ENCODE measurements at regions not wholly inside any gene's neighbourhood (a gene's known extent, or its start where the extent isn't known, plus 50 kb on each side); places are given as distances from the start of the nearest gene placed in this dataset.

DNA sequence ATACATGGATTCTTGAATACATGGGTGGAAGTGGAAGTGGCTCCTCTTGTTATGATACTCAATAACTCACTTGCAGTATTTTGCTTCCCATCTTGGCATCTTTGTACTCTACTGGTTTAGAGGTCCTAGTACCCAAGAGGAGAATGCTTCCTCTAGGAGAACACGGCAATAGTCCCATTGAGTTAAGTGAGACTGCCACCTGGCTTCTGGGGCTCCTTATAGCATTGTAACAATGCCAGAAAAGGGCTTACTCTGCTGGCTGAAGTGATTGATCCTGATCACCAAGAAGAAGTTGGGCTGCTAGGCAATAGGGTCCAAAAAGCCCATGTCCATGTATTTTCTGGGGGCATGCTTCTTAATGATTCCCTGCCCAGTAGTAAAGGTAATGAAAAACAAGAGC lies 627.6 kb upstream of the SGCD start:
- no peak for TF ChIP-seq EMX1 (CRISPR knock-in tag; IDR thresholded peaks at IDR 0.05)
- no peak for TF ChIP-seq MYBL2 (CRISPR knock-in tag; IDR thresholded peaks at IDR 0.05)
- TF ChIP-seq PRRX2 (CRISPR knock-in tag; IDR thresholded peaks at IDR 0.05), result no peak
- no peak for TF ChIP-seq JUN (CRISPR knock-in tag; IDR thresholded peaks at IDR 0.05)
- TF ChIP-seq, protein P1, sequence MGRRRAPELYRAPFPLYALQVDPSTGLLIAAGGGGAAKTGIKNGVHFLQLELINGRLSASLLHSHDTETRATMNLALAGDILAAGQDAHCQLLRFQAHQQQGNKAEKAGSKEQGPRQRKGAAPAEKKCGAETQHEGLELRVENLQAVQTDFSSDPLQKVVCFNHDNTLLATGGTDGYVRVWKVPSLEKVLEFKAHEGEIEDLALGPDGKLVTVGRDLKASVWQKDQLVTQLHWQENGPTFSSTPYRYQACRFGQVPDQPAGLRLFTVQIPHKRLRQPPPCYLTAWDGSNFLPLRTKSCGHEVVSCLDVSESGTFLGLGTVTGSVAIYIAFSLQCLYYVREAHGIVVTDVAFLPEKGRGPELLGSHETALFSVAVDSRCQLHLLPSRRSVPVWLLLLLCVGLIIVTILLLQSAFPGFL (CRISPR knock-in tag; IDR thresholded peaks at IDR 0.05; ENCODE audit: borderline replicate concordance), result no peak
- no peak for TF ChIP-seq NFATC4 (CRISPR knock-in tag; IDR thresholded peaks at IDR 0.05)
- TF ChIP-seq, protein P2, sequence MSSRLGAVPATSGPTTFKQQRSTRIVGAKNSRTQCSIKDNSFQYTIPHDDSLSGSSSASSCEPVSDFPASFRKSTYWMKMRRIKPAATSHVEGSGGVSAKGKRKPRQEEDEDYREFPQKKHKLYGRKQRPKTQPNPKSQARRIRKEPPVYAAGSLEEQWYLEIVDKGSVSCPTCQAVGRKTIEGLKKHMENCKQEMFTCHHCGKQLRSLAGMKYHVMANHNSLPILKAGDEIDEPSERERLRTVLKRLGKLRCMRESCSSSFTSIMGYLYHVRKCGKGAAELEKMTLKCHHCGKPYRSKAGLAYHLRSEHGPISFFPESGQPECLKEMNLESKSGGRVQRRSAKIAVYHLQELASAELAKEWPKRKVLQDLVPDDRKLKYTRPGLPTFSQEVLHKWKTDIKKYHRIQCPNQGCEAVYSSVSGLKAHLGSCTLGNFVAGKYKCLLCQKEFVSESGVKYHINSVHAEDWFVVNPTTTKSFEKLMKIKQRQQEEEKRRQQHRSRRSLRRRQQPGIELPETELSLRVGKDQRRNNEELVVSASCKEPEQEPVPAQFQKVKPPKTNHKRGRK (CRISPR knock-in tag; IDR thresholded peaks at IDR 0.05; ENCODE audit: borderline replicate concordance), result no peak
- TF ChIP-seq JAZF1 (CRISPR knock-in tag; IDR thresholded peaks at IDR 0.05), result no peak
- DNase-seq (ENCODE audit: low spot score), result no peak
- Mint-ChIP-seq H3K27ac (no peak overlapping the region), H3K9me3 (no peaks in the 10 kb centered on the region), H3K36me3 (no peaks in the 10 kb centered on the region), H3K4me1 (no peaks in the 10 kb centered on the region), H3K4me3 (no peak overlapping the region), H3K27me3 (ENCODE audit: low read depth) (no peaks in the 10 kb centered on the region)
- POLR2A ChIA-PET, result no interaction called here
- ATAC-seq, result peak; percentile 66
- CTCF ChIA-PET, result interaction anchor here (1.3 kb wide), 1 partner anchor 27 kb away, joined by 6 read pairs; no protein-coding TSS in a partner anchor

DNA sequence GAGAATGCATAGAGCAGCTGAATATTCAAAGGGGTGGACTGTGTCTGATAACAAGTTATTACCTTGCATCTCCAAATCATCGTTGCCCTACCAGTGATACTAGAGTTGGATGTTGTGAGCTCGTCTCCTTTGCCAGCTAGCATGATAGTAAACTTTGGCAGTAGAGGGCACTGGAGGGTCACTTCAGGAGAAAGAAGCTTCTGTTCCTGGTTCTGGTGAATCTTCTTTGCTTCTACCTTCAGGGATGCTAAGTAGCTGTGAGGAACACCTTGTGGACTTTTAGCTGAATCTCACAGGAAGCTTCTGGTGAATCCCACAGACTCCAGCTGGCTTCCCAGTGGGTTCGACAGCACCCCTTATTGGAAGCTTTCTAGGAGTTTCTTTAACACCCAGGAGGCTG lies 626.6 kb upstream of the SGCD start:
- no peaks in the 10 kb centered on the region for H3K4me1 Mint-ChIP-seq

More for the DNA sequence above, 626.6 kb upstream of the SGCD start:
- Mint-ChIP-seq H3K27ac (no peak overlapping the region), H3K9me3 (no peaks in the 10 kb centered on the region), H3K36me3 (no peaks in the 10 kb centered on the region), H3K4me3 (no peak overlapping the region), H3K27me3 (ENCODE audit: low read depth) (no peaks in the 10 kb centered on the region)
- DNase-seq (ENCODE audit: low spot score), result no peak
- ChIA-PET CTCF (interaction anchor here (0.7 to 1.4 kb wide), 21 partner anchors 11 to 560 kb away, joined by 3 to 19 read pairs (median 4); no protein-coding TSS in a partner anchor), POLR2A (no interaction called here)
- TF ChIP-seq, protein P3, sequence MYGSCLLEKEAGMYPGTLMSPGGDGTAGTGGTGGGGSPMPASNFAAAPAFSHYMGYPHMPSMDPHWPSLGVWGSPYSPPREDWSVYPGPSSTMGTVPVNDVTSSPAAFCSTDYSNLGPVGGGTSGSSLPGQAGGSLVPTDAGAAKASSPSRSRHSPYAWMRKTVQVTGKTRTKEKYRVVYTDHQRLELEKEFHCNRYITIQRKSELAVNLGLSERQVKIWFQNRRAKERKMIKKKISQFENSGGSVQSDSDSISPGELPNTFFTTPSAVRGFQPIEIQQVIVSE (CRISPR knock-in tag; IDR thresholded peaks at IDR 0.05; ENCODE audit: borderline replicate concordance), result no peak
- TF ChIP-seq GRHL2 (CRISPR knock-in tag; IDR thresholded peaks at IDR 0.05; ENCODE audit: insufficient replicate concordance, severe bottlenecking), result no peak
- TF ChIP-seq RORB (CRISPR knock-in tag; IDR thresholded peaks at IDR 0.05), result no peak
- TF ChIP-seq NR1H2 (CRISPR knock-in tag; IDR thresholded peaks at IDR 0.05), result no peak
- TF ChIP-seq, protein P4, sequence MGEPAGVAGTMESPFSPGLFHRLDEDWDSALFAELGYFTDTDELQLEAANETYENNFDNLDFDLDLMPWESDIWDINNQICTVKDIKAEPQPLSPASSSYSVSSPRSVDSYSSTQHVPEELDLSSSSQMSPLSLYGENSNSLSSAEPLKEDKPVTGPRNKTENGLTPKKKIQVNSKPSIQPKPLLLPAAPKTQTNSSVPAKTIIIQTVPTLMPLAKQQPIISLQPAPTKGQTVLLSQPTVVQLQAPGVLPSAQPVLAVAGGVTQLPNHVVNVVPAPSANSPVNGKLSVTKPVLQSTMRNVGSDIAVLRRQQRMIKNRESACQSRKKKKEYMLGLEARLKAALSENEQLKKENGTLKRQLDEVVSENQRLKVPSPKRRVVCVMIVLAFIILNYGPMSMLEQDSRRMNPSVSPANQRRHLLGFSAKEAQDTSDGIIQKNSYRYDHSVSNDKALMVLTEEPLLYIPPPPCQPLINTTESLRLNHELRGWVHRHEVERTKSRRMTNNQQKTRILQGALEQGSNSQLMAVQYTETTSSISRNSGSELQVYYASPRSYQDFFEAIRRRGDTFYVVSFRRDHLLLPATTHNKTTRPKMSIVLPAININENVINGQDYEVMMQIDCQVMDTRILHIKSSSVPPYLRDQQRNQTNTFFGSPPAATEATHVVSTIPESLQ (CRISPR knock-in tag; IDR thresholded peaks at IDR 0.05), result no peak
- TF ChIP-seq, protein P5, sequence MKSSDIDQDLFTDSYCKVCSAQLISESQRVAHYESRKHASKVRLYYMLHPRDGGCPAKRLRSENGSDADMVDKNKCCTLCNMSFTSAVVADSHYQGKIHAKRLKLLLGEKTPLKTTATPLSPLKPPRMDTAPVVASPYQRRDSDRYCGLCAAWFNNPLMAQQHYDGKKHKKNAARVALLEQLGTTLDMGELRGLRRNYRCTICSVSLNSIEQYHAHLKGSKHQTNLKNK (CRISPR knock-in tag; IDR thresholded peaks at IDR 0.05), result no peak
- TF ChIP-seq, protein P6, sequence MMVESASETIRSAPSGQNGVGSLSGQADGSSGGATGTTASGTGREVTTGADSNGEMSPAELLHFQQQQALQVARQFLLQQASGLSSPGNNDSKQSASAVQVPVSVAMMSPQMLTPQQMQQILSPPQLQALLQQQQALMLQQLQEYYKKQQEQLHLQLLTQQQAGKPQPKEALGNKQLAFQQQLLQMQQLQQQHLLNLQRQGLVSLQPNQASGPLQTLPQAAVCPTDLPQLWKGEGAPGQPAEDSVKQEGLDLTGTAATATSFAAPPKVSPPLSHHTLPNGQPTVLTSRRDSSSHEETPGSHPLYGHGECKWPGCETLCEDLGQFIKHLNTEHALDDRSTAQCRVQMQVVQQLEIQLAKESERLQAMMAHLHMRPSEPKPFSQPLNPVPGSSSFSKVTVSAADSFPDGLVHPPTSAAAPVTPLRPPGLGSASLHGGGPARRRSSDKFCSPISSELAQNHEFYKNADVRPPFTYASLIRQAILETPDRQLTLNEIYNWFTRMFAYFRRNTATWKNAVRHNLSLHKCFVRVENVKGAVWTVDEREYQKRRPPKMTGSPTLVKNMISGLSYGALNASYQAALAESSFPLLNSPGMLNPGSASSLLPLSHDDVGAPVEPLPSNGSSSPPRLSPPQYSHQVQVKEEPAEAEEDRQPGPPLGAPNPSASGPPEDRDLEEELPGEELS (CRISPR knock-in tag; IDR thresholded peaks at IDR 0.05), result no peak
- TF ChIP-seq, protein P2 (CRISPR knock-in tag; IDR thresholded peaks at IDR 0.05; ENCODE audit: borderline replicate concordance), result no peak
- no peak for TF ChIP-seq ZNF317 (CRISPR knock-in tag; IDR thresholded peaks at IDR 0.05; ENCODE audit: borderline replicate concordance, low read depth)
- TF ChIP-seq NR3C1 (CRISPR knock-in tag; conservative IDR thresholded peaks at IDR 0.05; ENCODE audit: low read depth), result no peak
- TF ChIP-seq, protein P7, sequence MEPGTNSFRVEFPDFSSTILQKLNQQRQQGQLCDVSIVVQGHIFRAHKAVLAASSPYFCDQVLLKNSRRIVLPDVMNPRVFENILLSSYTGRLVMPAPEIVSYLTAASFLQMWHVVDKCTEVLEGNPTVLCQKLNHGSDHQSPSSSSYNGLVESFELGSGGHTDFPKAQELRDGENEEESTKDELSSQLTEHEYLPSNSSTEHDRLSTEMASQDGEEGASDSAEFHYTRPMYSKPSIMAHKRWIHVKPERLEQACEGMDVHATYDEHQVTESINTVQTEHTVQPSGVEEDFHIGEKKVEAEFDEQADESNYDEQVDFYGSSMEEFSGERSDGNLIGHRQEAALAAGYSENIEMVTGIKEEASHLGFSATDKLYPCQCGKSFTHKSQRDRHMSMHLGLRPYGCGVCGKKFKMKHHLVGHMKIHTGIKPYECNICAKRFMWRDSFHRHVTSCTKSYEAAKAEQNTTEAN (CRISPR knock-in tag; IDR thresholded peaks at IDR 0.05), result no peak
- no peak for TF ChIP-seq FOXP1 (CRISPR knock-in tag; IDR thresholded peaks at IDR 0.05; ENCODE audit: borderline replicate concordance)
- TF ChIP-seq, protein P8, sequence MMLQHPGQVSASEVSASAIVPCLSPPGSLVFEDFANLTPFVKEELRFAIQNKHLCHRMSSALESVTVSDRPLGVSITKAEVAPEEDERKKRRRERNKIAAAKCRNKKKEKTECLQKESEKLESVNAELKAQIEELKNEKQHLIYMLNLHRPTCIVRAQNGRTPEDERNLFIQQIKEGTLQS (CRISPR knock-in tag; conservative IDR thresholded peaks at IDR 0.05), result no peak
- peak; percentile 81 for ATAC-seq
